Naive B cell (primary cell): ENCODE measurements at regions not wholly inside any gene's neighbourhood (a gene's known extent, or its start where the extent isn't known, plus 50 kb on each side); places are given as distances from the start of the nearest gene placed in this dataset.

Experiments
- ATAC-seq, 2 donors: fragments of 150-1000 bp; cut with Tn5 transposase; 2 replicates each; pipeline ENCODE4 v1.10.0; 2021; ENCODE audit warnings: low read depth in 2 of 2, mild to moderate bottlenecking in 2 of 2, moderate library complexity in 2 of 2
- DNase-seq: peaks from one replicate; pipeline ENCODE4 v3.0.0; 2022
- H3K27ac Mint-ChIP-seq, 6 donors: one replicate each; pipeline ENCODE4 v1.8.0; 2020 to 2022; ENCODE audit warnings: mild to moderate bottlenecking in 6 of 6, mixed read lengths in 6 of 6, moderate library complexity in 5 of 6, inconsistent platforms in 2 of 6
- H3K27me3 Mint-ChIP-seq, 3 donors: one replicate each; pipeline ENCODE4 v1.8.0; 2021 to 2022; ENCODE audit warnings: mixed read lengths in 3 of 3, mild to moderate bottlenecking in 1 of 3
- H3K36me3 Mint-ChIP-seq, 2 donors: one replicate each; pipeline ENCODE4 v1.8.0; 2020 to 2022; ENCODE audit warnings: mixed read lengths in 2 of 2, inconsistent platforms in 1 of 2, mild to moderate bottlenecking in 1 of 2
- H3K4me1 Mint-ChIP-seq, 3 donors: one replicate each; pipeline ENCODE4 v1.8.0; 2020 to 2022; ENCODE audit warnings: mixed read lengths in 3 of 3, inconsistent platforms in 1 of 3, mild to moderate bottlenecking in 1 of 3, moderate library complexity in 1 of 3
- H3K4me3 Mint-ChIP-seq, 8 donors: one replicate each; pipeline ENCODE4 v1.8.0; 2020 to 2022; ENCODE audit warnings: mild to moderate bottlenecking in 8 of 8, mixed read lengths in 8 of 8, moderate library complexity in 8 of 8, inconsistent platforms in 2 of 8
- H3K9me3 Mint-ChIP-seq, 7 donors: one replicate each; pipeline ENCODE4 v1.8.0; 2020 to 2022; ENCODE audit warnings: mixed read lengths in 7 of 7, mild to moderate bottlenecking in 5 of 7, inconsistent platforms in 2 of 7, moderate library complexity in 1 of 7

DNA sequence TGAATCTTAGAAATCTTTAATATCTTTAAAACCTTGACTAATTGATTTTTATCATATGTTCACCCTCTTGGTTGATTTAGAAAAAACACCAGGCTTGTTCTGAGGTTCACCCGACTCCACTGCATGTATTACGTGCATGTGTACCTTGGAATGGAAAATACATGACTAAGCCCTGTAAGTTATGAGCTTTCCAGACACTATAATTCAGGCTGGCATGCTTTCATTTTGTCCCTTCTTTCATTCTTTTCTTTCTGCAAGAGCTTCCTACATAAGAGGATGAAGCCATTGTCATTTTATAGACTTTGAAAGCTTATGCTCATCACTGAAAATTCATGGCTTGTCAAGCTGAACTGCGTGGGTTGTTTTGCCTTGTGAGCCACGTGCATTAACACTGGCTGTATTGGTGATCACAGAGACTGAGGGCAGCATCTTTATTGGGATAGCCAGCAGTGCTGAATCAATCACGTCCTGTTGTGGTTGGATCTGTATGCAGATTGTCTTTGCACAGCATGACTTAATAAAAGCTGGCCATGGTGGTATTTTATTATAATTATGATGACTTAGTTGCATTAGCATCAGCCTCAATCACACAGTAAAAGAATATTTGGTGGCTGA lies 141.9 kb downstream of the SLIT2 start:
- ATAC-seq: no peak
- no peak for DNase-seq
- H3K4me3 Mint-ChIP-seq: no peak overlapping the region

DNA sequence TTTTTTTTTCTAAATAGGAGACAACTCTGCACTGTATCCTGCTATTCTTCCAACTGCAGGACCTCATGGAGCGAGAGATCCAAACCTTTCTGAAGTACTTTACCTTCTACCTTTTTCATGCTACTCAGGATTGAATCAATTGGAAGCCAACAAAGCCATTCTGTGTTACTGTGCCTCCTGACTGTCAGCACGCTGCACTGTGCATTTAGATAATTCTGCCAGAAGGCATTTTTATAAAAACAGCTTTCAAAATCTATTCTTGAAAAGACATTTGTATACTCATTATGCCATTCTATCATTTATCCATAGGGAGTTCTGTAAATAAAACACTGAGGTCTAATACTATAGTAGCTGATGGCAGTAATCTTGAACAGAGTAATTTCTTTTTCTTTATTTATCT lies 142.8 kb downstream of the SLIT2 start:
- H3K36me3 Mint-ChIP-seq: no peaks in the 10 kb centered on the region
- H3K27me3 Mint-ChIP-seq: peaks cover 0 to 6% (median 0%) of the 10 kb centered on the region in 3 donors
- DNase-seq (no peak), ATAC-seq (no peak)
- no peak overlapping the region for H3K4me3 Mint-ChIP-seq
- no peaks in the 10 kb centered on the region for H3K4me1 Mint-ChIP-seq
- H3K27ac Mint-ChIP-seq: no peak overlapping the region
- no peaks in the 10 kb centered on the region for H3K9me3 Mint-ChIP-seq

More for the DNA sequence above, 141.9 kb downstream of the SLIT2 start:
- H3K9me3 Mint-ChIP-seq: no peaks in the 10 kb centered on the region
- H3K36me3 Mint-ChIP-seq: no peaks in the 10 kb centered on the region
- H3K27ac Mint-ChIP-seq: no peak overlapping the region
- peaks cover 0 to 6% (median 0%) of the 10 kb centered on the region in 3 donors for H3K27me3 Mint-ChIP-seq
- H3K4me1 Mint-ChIP-seq: no peaks in the 10 kb centered on the region

DNA sequence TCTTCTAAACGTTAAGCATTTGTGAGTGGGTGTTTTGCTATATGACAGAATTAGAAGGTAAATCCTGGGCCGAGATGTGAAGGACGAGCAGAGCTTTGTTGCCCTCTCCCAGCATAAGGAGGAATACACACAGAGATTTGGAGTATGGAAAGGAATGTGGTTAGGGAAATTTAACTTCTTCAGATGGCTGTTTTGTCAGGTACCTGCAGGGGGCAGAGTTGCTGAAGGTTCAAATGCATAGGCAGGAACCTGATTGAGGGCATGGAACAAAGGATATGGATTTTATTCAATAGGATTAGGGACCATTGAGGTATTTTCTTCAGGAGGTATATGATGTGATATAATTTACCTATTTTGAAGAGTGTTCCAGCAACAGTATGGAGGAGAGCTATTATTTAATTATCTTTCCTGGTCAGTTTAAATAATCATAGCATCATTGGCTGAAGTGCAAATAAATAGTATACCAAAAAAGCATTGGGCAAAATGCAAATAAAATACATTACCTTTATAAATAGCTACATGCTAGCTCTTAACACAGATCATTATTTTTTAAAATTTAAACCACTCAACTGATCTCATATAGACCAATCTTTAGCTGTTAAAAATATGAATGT lies 143.6 kb downstream of the SLIT2 start:
- no peaks in the 10 kb centered on the region for H3K4me1 Mint-ChIP-seq
- peaks cover 0 to 6% (median 0%) of the 10 kb centered on the region in 3 donors for H3K27me3 Mint-ChIP-seq
- H3K4me3 Mint-ChIP-seq: peak overlapping the region in 1 of 8 donors; percentile 11
- ATAC-seq (no peak), DNase-seq (no peak)
- H3K27ac Mint-ChIP-seq: no peak overlapping the region
- no peaks in the 10 kb centered on the region for H3K9me3 Mint-ChIP-seq
- H3K36me3 Mint-ChIP-seq: no peaks in the 10 kb centered on the region

DNA sequence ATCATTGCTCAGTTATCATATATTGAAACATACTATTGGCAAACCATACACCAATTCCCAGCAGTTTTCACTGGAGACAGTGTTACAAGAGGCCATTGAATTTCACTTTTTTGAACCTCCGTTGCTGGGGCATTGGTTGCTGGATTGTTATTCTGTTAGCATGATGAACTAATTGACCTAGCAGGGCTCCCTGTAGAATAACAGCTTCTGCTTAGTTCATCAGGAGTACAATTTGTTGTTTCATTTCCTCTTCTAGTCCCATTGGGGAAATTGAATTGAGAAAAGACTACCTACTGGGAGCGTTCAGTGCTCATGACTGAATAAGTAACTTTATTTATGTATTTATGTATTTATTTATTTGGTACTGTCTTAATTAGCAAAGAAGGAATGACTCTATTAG lies 151.6 kb downstream of the SLIT2 start:
- no peaks in the 10 kb centered on the region for H3K9me3 Mint-ChIP-seq
- no peak overlapping the region for H3K27ac Mint-ChIP-seq
- H3K27me3 Mint-ChIP-seq: no peaks in the 10 kb centered on the region
- no peak overlapping the region for H3K4me3 Mint-ChIP-seq
- ATAC-seq (peak; percentile 40 to 56), DNase-seq (peak; percentile 1)
- H3K36me3 Mint-ChIP-seq: no peaks in the 10 kb centered on the region
- no peaks in the 10 kb centered on the region for H3K4me1 Mint-ChIP-seq

DNA sequence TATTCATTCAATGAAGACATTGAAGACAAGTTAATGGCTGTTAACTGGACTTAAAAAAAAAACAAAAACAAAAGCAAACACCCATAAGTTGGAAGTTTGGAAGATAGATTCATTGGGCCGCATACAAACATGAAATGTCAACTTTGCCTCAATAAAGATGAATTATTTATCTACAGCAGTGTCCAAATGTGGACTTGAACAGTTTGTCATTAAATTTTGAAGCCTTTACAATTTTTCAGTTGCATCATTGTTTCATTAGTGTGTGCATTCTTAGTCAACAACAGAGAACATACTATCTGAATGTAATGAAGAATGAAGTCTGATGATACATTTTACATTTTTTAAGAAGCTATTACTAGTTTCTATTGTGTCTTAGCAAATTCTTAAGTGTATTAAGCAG lies 152.1 kb downstream of the SLIT2 start:
- DNase-seq (no peak), ATAC-seq (no peak)
- Mint-ChIP-seq H3K4me3 (no peak overlapping the region), H3K9me3 (no peaks in the 10 kb centered on the region), H3K27me3 (no peaks in the 10 kb centered on the region), H3K4me1 (no peaks in the 10 kb centered on the region), H3K36me3 (no peaks in the 10 kb centered on the region), H3K27ac (no peak overlapping the region)

DNA sequence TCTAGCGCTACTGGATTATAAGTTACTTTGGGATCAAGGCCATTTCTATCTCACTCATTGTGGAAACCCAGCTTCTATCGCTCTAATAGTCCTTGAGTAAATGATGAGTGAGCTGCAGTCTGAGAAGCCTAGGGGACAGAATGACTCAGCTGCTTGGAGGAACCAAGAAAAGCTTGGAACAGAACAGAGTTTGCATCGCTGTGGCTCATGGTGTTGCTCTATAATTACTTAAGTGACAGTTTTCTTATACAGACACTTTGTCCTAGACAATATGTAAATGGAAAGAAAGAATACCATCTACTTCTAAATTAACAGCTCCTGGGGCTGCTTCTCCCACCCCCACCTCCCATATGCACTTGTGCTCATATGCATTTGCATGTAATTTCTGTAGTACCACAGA lies 156.9 kb downstream of the SLIT2 start:
- Mint-ChIP-seq H3K4me1 (no peaks in the 10 kb centered on the region), H3K4me3 (no peak overlapping the region), H3K9me3 (peaks cover 0 to 6% (median 0%) of the 10 kb centered on the region in 7 donors), H3K27me3 (peaks cover 5 to 7% (median 6%) of the 10 kb centered on the region in 3 donors), H3K36me3 (no peaks in the 10 kb centered on the region), H3K27ac (no peak overlapping the region)
- DNase-seq (no peak), ATAC-seq (no peak)

DNA sequence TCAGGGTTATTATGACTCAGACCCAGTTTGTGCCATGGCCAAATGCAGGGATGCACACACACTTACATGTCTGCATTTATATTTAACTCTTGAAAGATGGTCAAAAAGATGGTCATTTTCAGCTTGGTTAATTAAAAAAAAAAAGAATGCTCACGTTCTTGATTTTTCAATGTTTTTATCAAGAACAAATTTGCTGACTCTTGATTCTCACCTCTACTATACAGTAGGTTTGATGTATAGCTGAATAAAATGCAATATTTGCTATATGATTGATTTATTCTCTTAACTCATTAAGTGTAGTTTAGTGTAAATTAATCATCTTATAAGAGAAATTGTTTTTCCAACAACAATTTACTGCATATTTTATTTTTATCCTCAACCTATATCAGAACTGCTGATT lies 160.4 kb downstream of the SLIT2 start:
- no peak for ATAC-seq
- H3K27me3 Mint-ChIP-seq: peaks cover 6 to 16% (median 7%) of the 10 kb centered on the region in 3 donors
- H3K36me3 Mint-ChIP-seq: no peaks in the 10 kb centered on the region
- no peak overlapping the region for H3K4me3 Mint-ChIP-seq
- DNase-seq: no peak
- peaks cover 0 to 6% (median 0%) of the 10 kb centered on the region in 7 donors for H3K9me3 Mint-ChIP-seq
- peaks cover 0 to 2% (median under 1%) of the 10 kb centered on the region in 3 donors for H3K4me1 Mint-ChIP-seq
- H3K27ac Mint-ChIP-seq: no peak overlapping the region

DNA sequence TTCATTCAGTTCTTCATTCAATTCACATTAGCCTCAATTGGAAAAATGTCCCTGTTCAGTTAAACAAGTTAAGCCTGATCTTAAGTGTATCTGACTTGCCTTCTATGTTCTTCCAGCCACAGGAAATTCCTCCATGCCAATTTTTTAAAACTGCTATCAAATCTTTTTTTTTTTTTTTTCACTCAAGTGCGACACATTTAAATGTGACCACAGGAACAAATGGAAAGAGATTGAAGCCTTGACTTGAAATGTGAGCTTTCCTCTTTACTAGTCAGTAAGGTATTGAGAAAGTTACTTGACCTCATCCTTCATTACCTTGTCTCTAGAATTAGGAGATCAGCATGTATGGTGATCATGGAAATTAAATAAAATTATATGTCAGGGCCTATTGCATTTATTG lies 165.1 kb downstream of the SLIT2 start:
- H3K4me1 Mint-ChIP-seq: peaks cover 3 to 6% (median 6%) of the 10 kb centered on the region in 3 donors
- H3K9me3 Mint-ChIP-seq: peaks cover 0 to 2% (median 0%) of the 10 kb centered on the region in 7 donors
- H3K4me3 Mint-ChIP-seq: no peak overlapping the region
- ATAC-seq (no peak), DNase-seq (no peak)
- peak overlapping the region in 1 of 6 donors; percentile 12 for H3K27ac Mint-ChIP-seq
- peaks cover 1 to 11% (median 4%) of the 10 kb centered on the region in 3 donors for H3K27me3 Mint-ChIP-seq
- H3K36me3 Mint-ChIP-seq: no peaks in the 10 kb centered on the region

DNA sequence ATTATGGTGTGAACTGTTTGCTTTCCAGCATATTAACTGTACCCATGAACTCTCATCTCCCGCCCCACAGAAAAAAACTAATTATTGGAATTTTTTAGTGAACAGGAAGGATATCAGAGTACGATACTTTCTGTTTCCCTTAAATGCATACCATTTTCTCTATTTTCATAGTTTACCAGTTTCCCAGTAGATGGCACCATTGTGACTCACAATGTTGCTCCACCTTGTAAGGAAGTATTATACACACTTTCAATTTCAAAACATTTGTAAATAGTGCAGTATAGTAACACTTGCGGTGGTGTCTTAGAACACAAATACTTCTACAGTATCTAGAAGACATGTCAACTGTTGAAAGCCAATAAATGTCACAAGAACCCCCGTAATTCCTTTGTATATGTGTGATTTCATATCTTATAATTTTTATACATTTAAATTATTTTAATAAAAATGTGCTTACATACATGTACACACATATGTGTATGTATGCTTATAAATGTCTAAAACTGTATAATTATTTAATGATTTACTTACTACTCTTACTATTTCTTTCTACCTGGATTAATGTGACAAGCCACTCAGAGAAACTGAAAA lies 167.3 kb downstream of the SLIT2 start:
- H3K4me3 Mint-ChIP-seq: peak overlapping the region in 6 of 8 donors; percentile 11 to 61 (median 52)
- H3K27ac Mint-ChIP-seq: no peak overlapping the region

DNA sequence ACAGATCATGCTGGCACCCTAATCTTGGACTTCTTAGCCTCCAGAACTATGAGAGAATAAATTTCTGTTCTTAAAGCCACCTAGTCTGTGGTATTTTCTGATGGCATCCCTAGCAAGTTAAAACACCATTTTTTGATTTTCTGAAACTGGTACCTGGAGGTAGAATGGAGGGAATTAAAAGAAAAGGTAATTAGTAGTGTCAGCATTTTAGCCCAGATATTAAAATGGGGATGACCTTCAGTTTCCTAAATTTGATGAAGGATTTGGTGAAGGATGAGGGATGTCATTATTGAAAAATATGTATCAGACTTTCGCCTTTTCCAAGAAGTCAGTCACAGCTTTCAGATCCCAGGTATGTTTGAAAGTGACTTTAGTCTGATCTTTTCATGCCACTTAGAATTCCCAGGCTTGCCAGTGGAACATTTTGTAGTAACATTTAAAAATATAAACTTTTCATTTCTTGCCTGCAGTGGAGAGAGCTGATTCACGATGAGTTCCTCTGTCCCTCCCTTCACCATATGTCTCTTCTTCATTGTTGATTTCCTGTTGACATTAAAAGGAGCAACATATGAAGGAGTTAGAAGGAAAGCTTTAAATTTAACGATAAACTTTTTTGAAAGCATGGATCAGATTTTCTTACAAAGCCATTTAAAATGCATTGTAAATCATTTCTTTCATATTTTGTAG lies 169.4 kb downstream of the SLIT2 start:
- H3K27ac Mint-ChIP-seq: no peak overlapping the region
- peaks cover 3 to 6% (median 6%) of the 10 kb centered on the region in 3 donors for H3K4me1 Mint-ChIP-seq
- H3K4me3 Mint-ChIP-seq: no peak overlapping the region
- peaks cover 0 to 2% (median 0%) of the 10 kb centered on the region in 7 donors for H3K9me3 Mint-ChIP-seq
- peaks cover 4 to 14% (median 4%) of the 10 kb centered on the region in 3 donors for H3K27me3 Mint-ChIP-seq
- ATAC-seq: no peak
- H3K36me3 Mint-ChIP-seq: no peaks in the 10 kb centered on the region
- no peak for DNase-seq

More for the DNA sequence above, 167.3 kb downstream of the SLIT2 start:
- DNase-seq (peak; percentile 15), ATAC-seq (peak; percentile 63 to 73)
- Mint-ChIP-seq H3K9me3 (peaks cover 0 to 2% (median 0%) of the 10 kb centered on the region in 7 donors), H3K27me3 (peaks cover 0 to 17% (median 4%) of the 10 kb centered on the region in 3 donors), H3K36me3 (no peaks in the 10 kb centered on the region), H3K4me1 (peaks cover 3 to 6% (median 6%) of the 10 kb centered on the region in 3 donors)

DNA sequence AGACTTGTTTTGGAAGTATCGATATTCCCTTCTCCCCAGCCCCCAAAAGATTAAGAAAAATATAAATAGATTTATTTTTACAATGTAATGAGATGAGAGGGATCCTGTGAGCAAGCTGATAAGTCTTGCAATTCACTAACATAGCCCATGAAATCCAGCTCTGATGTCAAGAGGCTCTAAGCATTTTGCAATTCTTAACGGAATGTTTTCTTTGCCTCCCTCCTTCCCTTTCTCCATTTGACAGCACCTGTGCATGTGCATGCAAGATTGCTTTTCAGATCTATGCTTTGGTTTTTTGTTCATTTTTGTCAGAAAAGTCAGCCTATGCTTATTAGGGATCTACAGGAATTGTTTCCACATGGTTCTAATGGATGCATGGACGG lies 169.9 kb downstream of the SLIT2 start:
- peaks cover 0 to 2% (median 0%) of the 10 kb centered on the region in 7 donors for H3K9me3 Mint-ChIP-seq
- DNase-seq: no peak
- ATAC-seq: no peak
- H3K27me3 Mint-ChIP-seq: peaks cover 4 to 16% (median 9%) of the 10 kb centered on the region in 3 donors
- H3K4me1 Mint-ChIP-seq: peaks cover 3 to 6% (median 6%) of the 10 kb centered on the region in 3 donors
- no peak overlapping the region for H3K27ac Mint-ChIP-seq
- no peak overlapping the region for H3K4me3 Mint-ChIP-seq
- no peaks in the 10 kb centered on the region for H3K36me3 Mint-ChIP-seq

DNA sequence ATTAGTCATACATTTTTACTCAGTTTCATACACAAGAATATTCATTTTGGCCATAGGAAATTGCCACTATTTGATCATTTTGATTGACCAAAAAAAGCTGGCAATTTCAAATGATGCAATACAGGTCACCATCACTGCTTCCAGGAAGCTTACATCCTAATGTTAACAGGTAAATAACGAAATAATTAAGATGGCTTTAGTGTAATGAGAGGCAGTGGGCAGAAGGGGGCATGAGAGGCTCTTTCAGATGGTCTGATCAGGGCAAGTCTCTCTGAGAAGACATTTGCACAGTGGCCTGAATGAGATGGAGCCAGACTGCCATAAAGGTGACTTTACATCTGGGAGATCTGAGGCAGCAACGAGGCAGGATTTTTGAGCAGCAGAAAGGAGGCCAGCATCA lies 170.7 kb downstream of the SLIT2 start:
- H3K4me3 Mint-ChIP-seq: no peak overlapping the region
- peaks cover 0 to 6% (median 3%) of the 10 kb centered on the region in 3 donors for H3K4me1 Mint-ChIP-seq
- no peaks in the 10 kb centered on the region for H3K36me3 Mint-ChIP-seq
- ATAC-seq (peak in 1 of 2 donors; percentile 47), DNase-seq (no peak)
- H3K27ac Mint-ChIP-seq: no peak overlapping the region
- peaks cover 0 to 16% (median 10%) of the 10 kb centered on the region in 3 donors for H3K27me3 Mint-ChIP-seq
- peaks cover 0 to 2% (median 0%) of the 10 kb centered on the region in 7 donors for H3K9me3 Mint-ChIP-seq

DNA sequence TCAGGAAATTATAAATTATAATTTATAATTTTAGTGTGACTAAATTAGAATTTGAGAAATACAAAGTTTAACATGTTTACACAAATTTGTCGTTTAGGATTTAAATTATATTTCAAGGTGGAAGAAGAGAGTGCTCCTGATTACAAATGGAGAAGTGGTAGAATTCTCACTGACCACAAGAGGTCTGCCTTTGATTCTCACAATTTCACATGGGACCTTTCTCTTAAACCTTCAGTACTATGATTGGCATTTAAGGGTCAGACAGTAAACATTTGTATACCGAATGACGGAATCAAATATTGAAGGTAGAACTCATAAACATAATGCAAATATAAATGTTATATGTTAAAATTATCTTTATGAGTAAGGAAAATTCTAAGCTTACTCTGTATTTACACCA lies 171.7 kb downstream of the SLIT2 start:
- DNase-seq (no peak), ATAC-seq (no peak)
- H3K4me3 Mint-ChIP-seq: no peak overlapping the region
- H3K9me3 Mint-ChIP-seq: peaks cover 0 to 2% (median 0%) of the 10 kb centered on the region in 7 donors
- H3K27me3 Mint-ChIP-seq: peaks cover 0 to 26% (median 18%) of the 10 kb centered on the region in 3 donors
- no peaks in the 10 kb centered on the region for H3K36me3 Mint-ChIP-seq
- peaks cover 0 to 6% (median 3%) of the 10 kb centered on the region in 3 donors for H3K4me1 Mint-ChIP-seq
- no peak overlapping the region for H3K27ac Mint-ChIP-seq
